ENCODE measurements at regions not wholly inside any gene's neighbourhood (a gene's known extent, or its start where the extent isn't known, plus 50 kb on each side); places are given as distances from the start of the nearest gene placed in this dataset.

DNA sequence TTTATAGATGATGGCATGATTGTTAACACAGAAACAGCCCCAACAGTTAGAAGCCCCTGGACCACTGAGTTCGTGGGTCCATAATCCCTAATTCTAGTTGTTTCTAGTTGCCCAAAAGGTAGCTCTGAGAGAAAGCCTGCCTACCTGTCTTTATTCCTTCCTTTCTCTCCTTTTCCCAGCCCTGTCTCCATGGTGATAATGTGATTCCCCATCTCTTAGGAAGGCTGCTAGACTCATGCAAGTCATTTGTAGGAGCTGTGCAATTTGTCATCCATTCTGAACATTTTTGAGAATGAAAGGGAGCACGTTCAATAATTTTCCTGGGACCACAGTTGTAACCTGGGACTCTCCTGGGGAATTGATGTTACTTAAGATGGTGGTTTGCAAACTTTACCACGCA lies 183.4 kb downstream of the EMX2 start:
- TF ChIP-seq CTCF (IDR thresholded peaks at IDR 0.05 in 2 of 3, conservative IDR thresholded peaks at IDR 0.05 in 1 of 3; ENCODE audit: control insufficient read depth in 2 of 3, extremely low read depth in 1 of 3, insufficient read depth in 1 of 3, low read depth in 3 of 3, low read length in 3 of 3) (no peak), POLR2A (IDR thresholded peaks at IDR 0.05; ENCODE audit: low read depth, low read length) (no peak), TAF1 (IDR thresholded peaks at IDR 0.05; ENCODE audit: borderline replicate concordance, low read depth, low read length) (no peak), SPI1 (IDR thresholded peaks at IDR 0.05; ENCODE audit: borderline replicate concordance, insufficient read depth, low read depth, low read length) (no peak), RCOR1 (conservative IDR thresholded peaks at IDR 0.05; ENCODE audit: low read depth, low read length) (no peak), SREBF1 (IDR thresholded peaks at IDR 0.05; ENCODE audit: low read length) (no peak), CBX3 (IDR thresholded peaks at IDR 0.05; ENCODE audit: borderline replicate concordance, low read depth) (no peak), JUND (IDR thresholded peaks at IDR 0.05; ENCODE audit: low read depth, low read length) (no peak)
- TF ChIP-seq, protein P1, sequence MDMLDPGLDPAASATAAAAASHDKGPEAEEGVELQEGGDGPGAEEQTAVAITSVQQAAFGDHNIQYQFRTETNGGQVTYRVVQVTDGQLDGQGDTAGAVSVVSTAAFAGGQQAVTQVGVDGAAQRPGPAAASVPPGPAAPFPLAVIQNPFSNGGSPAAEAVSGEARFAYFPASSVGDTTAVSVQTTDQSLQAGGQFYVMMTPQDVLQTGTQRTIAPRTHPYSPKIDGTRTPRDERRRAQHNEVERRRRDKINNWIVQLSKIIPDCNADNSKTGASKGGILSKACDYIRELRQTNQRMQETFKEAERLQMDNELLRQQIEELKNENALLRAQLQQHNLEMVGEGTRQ (IDR thresholded peaks at IDR 0.05; ENCODE audit: borderline replicate concordance, low read depth, low read length) = no peak
- TF ChIP-seq, protein P2, sequence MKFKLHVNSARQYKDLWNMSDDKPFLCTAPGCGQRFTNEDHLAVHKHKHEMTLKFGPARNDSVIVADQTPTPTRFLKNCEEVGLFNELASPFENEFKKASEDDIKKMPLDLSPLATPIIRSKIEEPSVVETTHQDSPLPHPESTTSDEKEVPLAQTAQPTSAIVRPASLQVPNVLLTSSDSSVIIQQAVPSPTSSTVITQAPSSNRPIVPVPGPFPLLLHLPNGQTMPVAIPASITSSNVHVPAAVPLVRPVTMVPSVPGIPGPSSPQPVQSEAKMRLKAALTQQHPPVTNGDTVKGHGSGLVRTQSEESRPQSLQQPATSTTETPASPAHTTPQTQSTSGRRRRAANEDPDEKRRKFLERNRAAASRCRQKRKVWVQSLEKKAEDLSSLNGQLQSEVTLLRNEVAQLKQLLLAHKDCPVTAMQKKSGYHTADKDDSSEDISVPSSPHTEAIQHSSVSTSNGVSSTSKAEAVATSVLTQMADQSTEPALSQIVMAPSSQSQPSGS (IDR thresholded peaks at IDR 0.05; ENCODE audit: low read length) = no peak

All from GM12878 (cell line).